Esophagus squamous epithelium (tissue), 5 donors: ENCODE measurements at regions not wholly inside any gene's neighbourhood (a gene's known extent, or its start where the extent isn't known, plus 50 kb on each side); places are given as distances from the start of the nearest gene placed in this dataset.
"Not testable (repeated sequence)": the region's sequence is repeated elsewhere in the genome, so short reads cannot be mapped to it uniquely, and the experiment has no call there.

ENCODE experiments used
- DNase-seq: peaks from one replicate; lab custom pipeline; 2025; lab: John Stamatoyannopoulos, UW
- H3K27ac ChIP-seq, 4 donors: fragments of 200-600 bp; sonication (generic); one replicate each; pipeline ENCODE4 v1.5.1; 2016 to 2019; ENCODE audit warnings: mild to moderate bottlenecking in 1 of 4
- H3K27me3 ChIP-seq, 4 donors: fragments of 200-600 bp; sonication (generic); 1 replicate in 3 of 4; 2 replicates in 1 of 4; pipeline versions ENCODE4 v1.5.1 to v1.6.0; 2017 to 2021; ENCODE audit warnings: antibody characterized with exemption in 1 of 4
- H3K36me3 ChIP-seq, 3 donors: fragments of 200-600 bp; sonication (generic); one replicate each; pipeline ENCODE4 v1.5.1; 2016 to 2019
- H3K4me1 ChIP-seq, 3 donors: fragments of 200-600 bp; sonication (generic); one replicate each; pipeline ENCODE4 v1.5.1; 2017 to 2019
- H3K4me3 ChIP-seq, 4 donors: fragments of 200-600 bp; sonication (generic); 1 replicate in 3 of 4; 2 replicates in 1 of 4; pipeline ENCODE4 v1.5.1; 2016 to 2019; ENCODE audit warnings: mild to moderate bottlenecking in 2 of 4, moderate library complexity in 1 of 4
- H3K9me3 ChIP-seq, 3 donors: fragments of 200-600 bp; sonication (generic); one replicate each; pipeline ENCODE4 v1.5.1; 2016 to 2019
- POLR2A ChIP-seq, 4 donors: fragments of 450-650 bp; IDR thresholded peaks; one replicate each; pipeline ENCODE4 v1.6.1; 2017; ENCODE audit warnings: antibody characterized with exemption in 4 of 4, mild to moderate bottlenecking in 4 of 4, moderate library complexity in 3 of 4
- WGBS, 2 donors: methylation state at CpG; one replicate each; pipeline ENCODE4 v1.1.5; 2018; 5-methylcytosine and 5-hydroxymethylcytosine counted together
- intact Hi-C: fragments of 100-400 bp; cut with DNase I; formaldehyde crosslinking; loops from one replicate; pipeline ENCODE4 v1.15.0; 2022
- TF ChIP-seq, protein P1 (sequence below), 6 experiments: fragments of 450-650 bp in 4 of 6; fragments of 200-600 bp in 2 of 6; sonication (generic) in 2 of 6; IDR thresholded peaks; one replicate each; pipeline ENCODE4 v1.5.1; 2016 to 2019; ENCODE audit warnings: antibody characterized with exemption in 6 of 6, mild to moderate bottlenecking in 4 of 6, moderate library complexity in 4 of 6
- donor health status: DM: yes; HTN: yes; CAD: no.

DNA sequence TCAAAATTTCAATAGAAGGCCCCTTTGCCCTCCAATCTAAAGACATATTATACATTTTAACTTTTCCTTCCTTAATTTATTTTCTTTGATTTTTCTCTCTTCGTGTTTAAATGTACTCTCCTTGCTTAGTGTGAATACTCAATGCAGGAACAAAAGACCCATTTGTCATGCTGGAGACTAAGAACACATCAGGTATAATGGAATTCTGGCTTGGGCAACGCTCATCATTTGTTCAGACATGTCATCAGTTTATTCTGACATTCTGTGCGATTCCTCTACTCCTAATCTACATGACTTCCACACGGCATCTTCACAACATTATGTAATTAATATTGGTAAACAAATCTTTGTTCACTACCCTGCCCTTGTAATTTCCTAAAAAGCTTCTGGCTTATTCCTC, 136.6 kb upstream of the LRRN1 start:
- no peak for DNase-seq

DNA sequence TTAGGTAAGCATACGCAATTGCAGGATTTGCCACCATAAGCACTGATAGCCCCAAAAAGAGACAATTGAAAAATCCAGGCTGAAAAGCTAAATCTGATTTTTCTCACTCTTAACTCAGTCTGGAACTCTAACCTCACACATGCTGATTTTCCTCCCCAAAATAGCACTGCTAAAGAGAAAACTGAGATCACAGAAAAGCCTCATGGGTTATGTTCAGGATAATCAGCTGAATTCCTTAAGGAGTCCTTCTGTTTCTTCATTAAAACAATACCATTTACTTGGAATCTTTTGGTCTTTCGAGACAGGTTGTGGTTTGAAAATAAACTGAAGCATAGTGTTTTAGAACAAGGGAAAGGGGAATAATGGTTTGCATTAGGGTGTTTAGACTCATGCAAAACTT, 144.3 kb upstream of the LRRN1 start:
- no peaks in the 10 kb centered on the region for H3K27me3 ChIP-seq
- no peaks in the 10 kb centered on the region for H3K36me3 ChIP-seq
- intact Hi-C loops = no loop called here
- no peak overlapping the region for H3K4me3 ChIP-seq
- 78% methylated on average over 2 of the region's 2 CpGs for WGBS, 2 donors
- DNase-seq = no peak
- no peak overlapping the region for H3K27ac ChIP-seq
- TF ChIP-seq POLR2A (IDR thresholded peaks at IDR 0.05) = no peak
- TF ChIP-seq, protein P1, sequence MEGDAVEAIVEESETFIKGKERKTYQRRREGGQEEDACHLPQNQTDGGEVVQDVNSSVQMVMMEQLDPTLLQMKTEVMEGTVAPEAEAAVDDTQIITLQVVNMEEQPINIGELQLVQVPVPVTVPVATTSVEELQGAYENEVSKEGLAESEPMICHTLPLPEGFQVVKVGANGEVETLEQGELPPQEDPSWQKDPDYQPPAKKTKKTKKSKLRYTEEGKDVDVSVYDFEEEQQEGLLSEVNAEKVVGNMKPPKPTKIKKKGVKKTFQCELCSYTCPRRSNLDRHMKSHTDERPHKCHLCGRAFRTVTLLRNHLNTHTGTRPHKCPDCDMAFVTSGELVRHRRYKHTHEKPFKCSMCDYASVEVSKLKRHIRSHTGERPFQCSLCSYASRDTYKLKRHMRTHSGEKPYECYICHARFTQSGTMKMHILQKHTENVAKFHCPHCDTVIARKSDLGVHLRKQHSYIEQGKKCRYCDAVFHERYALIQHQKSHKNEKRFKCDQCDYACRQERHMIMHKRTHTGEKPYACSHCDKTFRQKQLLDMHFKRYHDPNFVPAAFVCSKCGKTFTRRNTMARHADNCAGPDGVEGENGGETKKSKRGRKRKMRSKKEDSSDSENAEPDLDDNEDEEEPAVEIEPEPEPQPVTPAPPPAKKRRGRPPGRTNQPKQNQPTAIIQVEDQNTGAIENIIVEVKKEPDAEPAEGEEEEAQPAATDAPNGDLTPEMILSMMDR (IDR thresholded peaks at IDR 0.05) = no peak
- peaks cover 0 to 8% (median 0%) of the 10 kb centered on the region in 3 donors for H3K9me3 ChIP-seq
- no peaks in the 10 kb centered on the region for H3K4me1 ChIP-seq

More for the DNA sequence above, 136.6 kb upstream of the LRRN1 start:
- H3K27ac ChIP-seq = no peak overlapping the region
- WGBS, 2 donors = 27 to 44% methylated on average over 4 of the region's 4 CpGs
- H3K27me3 ChIP-seq = no peaks in the 10 kb centered on the region
- intact Hi-C loops = no loop called here
- peaks cover 0 to 8% (median 0%) of the 10 kb centered on the region in 3 donors for H3K9me3 ChIP-seq
- H3K4me1 ChIP-seq = no peaks in the 10 kb centered on the region
- no peaks in the 10 kb centered on the region for H3K36me3 ChIP-seq
- TF ChIP-seq, protein P1 (IDR thresholded peaks at IDR 0.05) = no peak
- TF ChIP-seq POLR2A (IDR thresholded peaks at IDR 0.05) = no peak
- no peak overlapping the region for H3K4me3 ChIP-seq

DNA sequence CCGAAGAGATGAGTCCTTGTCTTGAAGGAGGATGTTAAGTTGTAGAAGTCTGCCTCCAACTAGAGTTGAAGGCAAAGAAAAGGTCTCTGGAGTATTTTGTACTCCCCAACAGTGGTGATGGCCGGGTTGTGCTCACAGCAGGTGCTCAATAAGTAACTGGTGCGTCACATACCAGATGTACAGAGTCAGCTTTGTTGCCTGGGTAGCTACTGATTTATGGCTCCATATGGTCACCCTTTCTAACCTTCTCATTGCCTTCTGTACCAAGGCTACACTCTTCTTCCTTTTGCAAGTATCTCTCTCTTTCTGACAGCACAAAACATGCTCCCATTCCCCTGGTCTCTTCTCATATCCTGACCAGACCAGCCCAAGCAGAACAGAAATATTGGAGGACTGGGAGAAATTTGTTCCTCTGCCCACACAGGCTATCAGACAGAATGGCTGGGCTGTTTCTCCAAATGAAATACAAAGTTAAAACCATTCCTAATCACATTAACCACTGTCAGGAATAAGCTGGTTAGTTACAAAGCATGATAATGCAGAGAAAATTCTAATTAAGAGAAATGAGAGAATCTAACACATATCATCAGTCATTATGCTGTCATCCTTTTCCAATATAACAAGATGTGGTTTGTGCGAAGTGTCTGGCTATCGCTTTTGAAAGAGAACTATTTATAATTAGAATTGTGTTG, 150.1 kb upstream of the LRRN1 start:
- 81 to 83% methylated on average over 5 of the region's 5 CpGs for WGBS, 2 donors
- TF ChIP-seq, protein P1 (IDR thresholded peaks at IDR 0.05) = no peak
- no peak for TF ChIP-seq POLR2A (IDR thresholded peaks at IDR 0.05)
- Histone ChIP-seq H3K4me1 (no peaks in the 10 kb centered on the region), H3K36me3 (no peaks in the 10 kb centered on the region), H3K27me3 (no peaks in the 10 kb centered on the region), H3K4me3 (no peak overlapping the region), H3K9me3 (no peaks in the 10 kb centered on the region), H3K27ac (no peak overlapping the region)
- intact Hi-C loops = no loop called here
- no peak for DNase-seq

DNA sequence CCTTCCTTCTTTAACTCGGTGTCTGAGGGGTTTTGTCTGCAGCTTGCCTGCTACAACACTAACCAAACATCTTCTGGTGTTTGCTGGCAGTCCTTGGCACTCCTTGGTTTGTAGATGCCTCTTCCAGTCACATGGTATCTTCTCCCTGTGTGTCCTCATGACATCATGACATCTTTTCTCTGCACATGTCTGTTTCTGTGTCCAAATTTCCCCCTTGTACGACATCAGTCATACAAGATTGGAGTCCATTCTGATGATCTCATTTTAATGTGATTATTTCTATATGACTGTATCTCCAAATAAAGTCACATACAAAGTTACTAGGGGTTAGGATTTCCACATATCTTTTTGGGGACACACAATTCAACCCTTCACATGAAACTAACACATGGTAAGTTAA, 152.3 kb upstream of the LRRN1 start:
- no peak for DNase-seq
- Histone ChIP-seq H3K36me3 (no peaks in the 10 kb centered on the region), H3K27me3 (no peaks in the 10 kb centered on the region), H3K4me1 (no peaks in the 10 kb centered on the region), H3K27ac (no peak overlapping the region), H3K4me3 (no peak overlapping the region), H3K9me3 (no peaks in the 10 kb centered on the region)
- TF ChIP-seq, protein P1 (IDR thresholded peaks at IDR 0.05) = no peak
- TF ChIP-seq POLR2A (IDR thresholded peaks at IDR 0.05) = no peak
- WGBS, 2 donors = 65 to 71% methylated on average over 2 of the region's 2 CpGs
- intact Hi-C loops = no loop called here

DNA sequence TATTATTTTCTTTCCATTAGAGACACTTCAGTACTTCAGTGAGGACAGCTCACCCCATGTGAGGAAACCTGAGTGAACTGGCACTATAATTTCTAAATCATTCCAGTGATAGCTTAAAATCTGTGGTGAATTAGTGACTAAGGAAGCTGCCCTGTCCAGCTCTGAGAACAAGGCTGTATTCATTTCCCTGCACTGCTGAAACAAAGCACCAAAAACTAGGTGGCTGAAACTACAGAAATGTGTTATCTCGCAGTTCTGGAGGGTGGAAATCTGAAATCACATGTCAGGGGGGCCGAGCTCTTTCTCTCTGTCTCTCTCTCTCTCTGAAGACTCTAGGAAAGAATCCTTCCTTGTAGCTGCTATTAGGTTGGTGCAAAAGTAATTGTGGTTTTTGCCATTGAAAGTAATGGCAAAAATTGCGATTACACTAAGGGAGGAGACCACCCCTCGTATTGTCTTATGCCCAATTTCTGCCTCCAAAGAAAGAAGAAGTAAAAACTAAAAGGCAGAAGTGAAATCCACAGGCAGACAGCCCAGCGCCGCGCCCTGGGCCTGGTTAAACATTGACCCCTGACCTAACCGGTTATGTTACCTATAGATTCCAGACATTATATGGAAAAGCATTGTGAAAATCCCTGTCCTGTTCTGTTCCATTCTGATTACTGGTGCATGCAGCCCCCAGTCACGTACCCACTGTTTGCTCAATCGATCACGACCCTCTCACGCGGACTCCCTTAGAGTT, 153.0 kb upstream of the LRRN1 start:
- H3K4me3 ChIP-seq, H3K27ac ChIP-seq, H3K27me3 ChIP-seq, H3K36me3 ChIP-seq, H3K4me1 ChIP-seq, H3K9me3 ChIP-seq, DNase-seq, intact Hi-C loops: not testable (repeated sequence)
- WGBS, 2 donors = 79 to 85% methylated on average over 13 of the region's 13 CpGs
